ENCODE measurements at regions not wholly inside any gene's neighbourhood (a gene's known extent, or its start where the extent isn't known, plus 50 kb on each side); places are given as distances from the start of the nearest gene placed in this dataset.

- DNase-seq (ENCODE audit: low spot score) = no peak
- ATAC-seq (ENCODE audit: low FRiP score) = no peak
- TF ChIP-seq CTCF (IDR thresholded peaks at IDR 0.05) = no peak
Observed at GRCh38 chr15:61318802-61319525, 89.9 kb upstream of the RORA start.

- no peak for TF ChIP-seq CTCF (IDR thresholded peaks at IDR 0.05)
- DNase-seq (ENCODE audit: low spot score) = no peak
- no peak for ATAC-seq (ENCODE audit: low FRiP score)
Observed at GRCh38 chr15:61318301-61318700, 89.2 kb upstream of the RORA start.

- DNase-seq (ENCODE audit: low spot score) (no peak), ATAC-seq (ENCODE audit: low FRiP score) (no peak)
- no peak for TF ChIP-seq CTCF (IDR thresholded peaks at IDR 0.05)
Observed at GRCh38 chr15:61315471-61315870, 86.4 kb upstream of the RORA start.

GRCh38 chr15:61314427-61314826 lies 85.3 kb upstream of the RORA start:
- ATAC-seq (ENCODE audit: low FRiP score) (no peak), DNase-seq (ENCODE audit: low spot score) (no peak)
- no peak for TF ChIP-seq CTCF (IDR thresholded peaks at IDR 0.05)

- no peak for DNase-seq (ENCODE audit: low spot score)
- TF ChIP-seq CTCF (IDR thresholded peaks at IDR 0.05) = no peak
- no peak for ATAC-seq (ENCODE audit: low FRiP score)
Observed at GRCh38 chr15:61309617-61310016, 80.5 kb upstream of the RORA start.

- no peak for DNase-seq (ENCODE audit: low spot score)
- TF ChIP-seq CTCF (IDR thresholded peaks at IDR 0.05) = no peak
- ATAC-seq (ENCODE audit: low FRiP score) = no peak
Observed at GRCh38 chr15:61309031-61309511, 80.0 kb upstream of the RORA start.

- no peak for TF ChIP-seq CTCF (IDR thresholded peaks at IDR 0.05)
- DNase-seq (ENCODE audit: low spot score) (no peak), ATAC-seq (ENCODE audit: low FRiP score) (no peak)
Observed at GRCh38 chr15:61308437-61308836, 79.3 kb upstream of the RORA start.
